Astrocyte of the cerebellum (primary cell): ENCODE measurements at regions not wholly inside any gene's neighbourhood (a gene's known extent, or its start where the extent isn't known, plus 50 kb on each side); places are given as distances from the start of the nearest gene placed in this dataset.

Experiments used
- DNase-seq: peaks from one replicate; pipeline ENCODE4 v3.0.0-alpha.2; 2011; ENCODE audit warnings: low read depth
- H3K4me3 ChIP-seq: 2 replicates; pipeline ENCODE4 v1.5.1; 2011; ENCODE audit warnings: mild to moderate bottlenecking, low read depth, low read length, moderate library complexity
- CTCF ChIP-seq: IDR thresholded peaks from 2 replicates; pipeline ENCODE4 v1.5.1; 2012; ENCODE audit warnings: low read length, low read depth, moderate library complexity, mild to moderate bottlenecking; ENCODE audit errors: missing control alignments
- in situ Hi-C: cut with HindIII; loops from 2 replicates; pipeline ENCODE4 v1.10.0; 2017; ENCODE audit warnings: low sequenced_read_pairs

DNA sequence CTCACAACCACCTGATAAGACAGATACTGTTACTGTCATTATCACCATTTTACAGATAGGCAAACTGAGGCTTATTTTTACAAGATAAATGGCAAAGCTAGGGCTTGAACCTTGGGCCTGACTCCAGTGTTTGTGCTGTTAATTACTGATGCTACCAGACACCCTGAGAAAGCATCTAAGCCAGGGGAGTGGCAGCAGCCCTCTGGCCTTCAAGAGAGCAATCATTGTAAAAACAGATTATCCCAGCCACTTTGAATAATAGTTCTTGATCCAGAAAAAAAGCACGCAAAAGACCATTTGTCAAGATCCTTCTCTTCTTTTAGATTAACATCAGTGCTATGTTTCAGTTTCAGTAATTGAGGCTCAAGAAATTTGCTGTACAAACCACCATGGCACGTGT, 109.5 kb downstream of the PLCE1 start:
- DNase-seq, result no peak
- in situ Hi-C loops, result no loop called here
- H3K4me3 ChIP-seq, result no peak overlapping the region
- no peak for TF ChIP-seq CTCF

DNA sequence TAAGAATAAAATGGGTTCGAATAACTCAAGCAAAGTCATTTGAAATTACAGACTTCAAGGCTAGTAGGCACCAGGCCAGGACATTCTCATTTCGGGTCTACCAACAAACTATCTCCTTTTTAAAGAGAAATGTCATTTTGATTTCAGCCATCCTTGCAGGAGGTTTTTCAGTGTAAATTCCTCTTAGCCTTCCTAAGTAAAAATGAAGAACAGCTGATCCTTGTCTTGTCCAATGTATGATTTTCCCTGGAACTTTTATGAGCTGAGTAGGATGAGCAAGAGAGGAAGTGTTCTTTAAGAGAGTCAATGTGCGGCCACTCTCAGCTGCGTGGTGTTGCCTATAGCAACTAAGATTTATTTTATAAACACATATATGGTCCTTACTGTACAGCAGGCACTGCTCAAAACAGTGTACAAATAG, 110.1 kb downstream of the PLCE1 start:
- in situ Hi-C loops, result no loop called here
- no peak for TF ChIP-seq CTCF
- no peak for DNase-seq
- H3K4me3 ChIP-seq, result no peak overlapping the region

DNA sequence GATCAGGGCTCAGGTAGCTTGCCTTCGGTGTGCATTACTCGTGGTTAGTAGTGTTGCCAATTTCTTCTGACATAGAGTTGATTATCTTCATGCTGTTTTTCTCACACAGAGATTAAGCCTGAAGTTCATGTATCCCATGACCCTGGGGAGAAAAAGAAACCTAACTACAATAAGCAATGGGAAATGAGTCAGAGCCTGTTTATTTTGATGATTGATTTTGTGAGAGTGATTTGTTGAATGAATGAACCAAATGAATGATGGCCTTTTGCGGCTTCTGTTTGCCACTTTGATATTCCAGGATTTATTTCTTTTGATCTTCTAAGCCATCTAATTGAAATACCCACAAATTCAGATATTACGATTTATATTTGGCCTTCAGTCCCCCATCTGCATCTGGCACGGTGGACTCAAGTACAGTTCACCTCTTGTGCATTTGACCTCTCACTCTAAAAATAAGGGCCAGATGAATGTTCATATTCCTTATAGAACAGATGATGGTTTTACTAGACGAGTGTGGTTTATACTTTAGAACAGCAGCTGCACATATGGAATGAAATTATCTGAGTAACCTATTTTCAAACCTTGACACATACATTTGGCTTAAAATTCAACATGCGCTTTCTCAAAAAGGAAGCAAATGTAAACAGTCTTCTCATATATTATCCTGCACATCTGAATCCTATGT, 110.7 kb downstream of the PLCE1 start:
- H3K4me3 ChIP-seq, result no peak overlapping the region
- TF ChIP-seq CTCF, result no peak
- in situ Hi-C loops, result no loop called here
- DNase-seq, result no peak

GRCh38 chr10:94105226-94105625, 111.5 kb downstream of the PLCE1 start:
- DNase-seq, result no peak
- in situ Hi-C loops, result no loop called here
- no peak for TF ChIP-seq CTCF
- H3K4me3 ChIP-seq, result no peak overlapping the region

GRCh38 chr10:94107191-94107590, 113.5 kb downstream of the PLCE1 start:
- H3K4me3 ChIP-seq, result no peak overlapping the region
- in situ Hi-C loops, result no loop called here
- no peak for TF ChIP-seq CTCF
- no peak for DNase-seq

DNA sequence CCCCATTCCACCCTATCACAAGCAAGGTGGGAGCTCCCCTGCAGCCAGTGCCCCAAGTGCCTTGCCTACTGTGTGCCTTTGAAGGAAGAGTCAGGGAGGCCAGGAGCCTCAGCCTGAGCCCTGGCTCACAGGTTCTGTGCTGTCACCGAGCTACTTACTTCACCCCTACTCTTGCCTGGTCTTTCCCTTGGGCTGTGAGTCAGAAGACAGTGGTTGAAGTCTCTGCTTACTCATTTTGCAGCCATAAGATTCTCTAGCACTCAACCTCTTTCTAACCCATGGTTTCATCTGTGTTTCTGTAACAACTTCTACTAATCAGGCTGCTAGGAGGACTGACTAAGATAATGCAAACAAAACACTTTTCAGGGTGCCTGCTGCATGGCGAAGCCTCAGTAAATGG, 114.5 kb downstream of the PLCE1 start:
- in situ Hi-C loops, result no loop called here

More for the DNA sequence above, 114.5 kb downstream of the PLCE1 start:
- H3K4me3 ChIP-seq, result no peak overlapping the region
- no peak for TF ChIP-seq CTCF
- peak; percentile 24 for DNase-seq
